Breast epithelium (tissue), 3 donors: ENCODE measurements at regions not wholly inside any gene's neighbourhood (a gene's known extent, or its start where the extent isn't known, plus 50 kb on each side); places are given as distances from the start of the nearest gene placed in this dataset.

Experiments
- CTCF ChIP-seq, 3 donors: fragments of 450-650 bp; IDR thresholded peaks; one replicate each; pipeline ENCODE4 v1.5.1; 2016 to 2017; ENCODE audit warnings: antibody characterized with exemption in 3 of 3, mild to moderate bottlenecking in 3 of 3, moderate library complexity in 3 of 3
- POLR2A ChIP-seq: fragments of 450-650 bp; IDR thresholded peaks from one replicate; pipeline ENCODE4 v1.6.1; 2016; ENCODE audit warnings: antibody characterized with exemption, mild to moderate bottlenecking, moderate library complexity
- POLR2AphosphoS5 ChIP-seq, 3 donors: sonication (generic); formaldehyde crosslinking; IDR thresholded peaks; one replicate each; pipeline ENCODE4 v1.6.1; 2017; ENCODE audit warnings: antibody characterized with exemption in 3 of 3

- TF ChIP-seq CTCF (IDR thresholded peaks at IDR 0.05) (no peak), POLR2AphosphoS5 (IDR thresholded peaks at IDR 0.05) (no peak), POLR2A (no peak)
These were observed 252.4 kb upstream of the CCDC54 start for GRCh38 chr3:107124885-107125284.
